ENCODE measurements at regions not wholly inside any gene's neighbourhood (a gene's known extent, or its start where the extent isn't known, plus 50 kb on each side); places are given as distances from the start of the nearest gene placed in this dataset.

GRCh38 chr13:34507630-34508029 is 434.4 kb upstream of the NBEA start:
- TF ChIP-seq CTCF (IDR thresholded peaks at IDR 0.05; ENCODE audit: low read depth, low read length), result no peak

GRCh38 chr13:34512817-34513216 is 429.3 kb upstream of the NBEA start:
- TF ChIP-seq CTCF (IDR thresholded peaks at IDR 0.05; ENCODE audit: low read depth, low read length), result no peak
- no peak overlapping the region for H3K4me3 ChIP-seq (ENCODE audit: low read depth, low read length)

More at GRCh38 chr13:34507630-34508029, 434.4 kb upstream of the NBEA start:
- H3K4me3 ChIP-seq (ENCODE audit: low read depth, low read length), result no peak overlapping the region

- H3K4me3 ChIP-seq (ENCODE audit: low read depth, low read length), result no peak overlapping the region
- no peak for TF ChIP-seq CTCF (IDR thresholded peaks at IDR 0.05; ENCODE audit: low read depth, low read length)
These were observed 428.5 kb upstream of the NBEA start for GRCh38 chr13:34513526-34513925.

- no peak overlapping the region for H3K4me3 ChIP-seq (ENCODE audit: low read depth, low read length)
- TF ChIP-seq CTCF (IDR thresholded peaks at IDR 0.05; ENCODE audit: low read depth, low read length), result no peak
These were observed 426.9 kb upstream of the NBEA start for GRCh38 chr13:34515201-34515600.

- no peak overlapping the region for H3K4me3 ChIP-seq (ENCODE audit: low read depth, low read length)
- no peak for TF ChIP-seq CTCF (IDR thresholded peaks at IDR 0.05; ENCODE audit: low read depth, low read length)
These were observed 420.9 kb upstream of the NBEA start for GRCh38 chr13:34521171-34521570.

- no peak overlapping the region for H3K4me3 ChIP-seq (ENCODE audit: low read depth, low read length)
- no peak for TF ChIP-seq CTCF (IDR thresholded peaks at IDR 0.05; ENCODE audit: low read depth, low read length)
These were observed 419.3 kb upstream of the NBEA start for GRCh38 chr13:34522808-34523207.

- no peak overlapping the region for H3K4me3 ChIP-seq (ENCODE audit: low read depth, low read length)
- no peak for TF ChIP-seq CTCF (IDR thresholded peaks at IDR 0.05; ENCODE audit: low read depth, low read length)
These were observed 418.7 kb upstream of the NBEA start for GRCh38 chr13:34523406-34523805.

Data from WI38 (cell line).